Neural progenitor cell (in vitro differentiated cells): ENCODE measurements at regions not wholly inside any gene's neighbourhood (a gene's known extent, or its start where the extent isn't known, plus 50 kb on each side); places are given as distances from the start of the nearest gene placed in this dataset.

Experiments
- EZH2 ChIP-seq: fragments of 200-600 bp; sonication (generic); IDR thresholded peaks from 2 replicates; pipeline ENCODE4 v1.6.1; 2017; ENCODE audit warnings: antibody characterized with exemption, mild to moderate bottlenecking, moderate library complexity
- EZH2phosphoT487 ChIP-seq: fragments of 200-600 bp; sonication (generic); IDR thresholded peaks from 2 replicates; pipeline ENCODE4 v1.6.1; 2017; ENCODE audit warnings: antibody characterized with exemption
- TF ChIP-seq, protein P1 (sequence below): fragments of 200-600 bp; sonication (generic); IDR thresholded peaks from 2 replicates; pipeline ENCODE4 v1.5.1; 2017; ENCODE audit warnings: antibody characterized with exemption, mild to moderate bottlenecking

DNA sequence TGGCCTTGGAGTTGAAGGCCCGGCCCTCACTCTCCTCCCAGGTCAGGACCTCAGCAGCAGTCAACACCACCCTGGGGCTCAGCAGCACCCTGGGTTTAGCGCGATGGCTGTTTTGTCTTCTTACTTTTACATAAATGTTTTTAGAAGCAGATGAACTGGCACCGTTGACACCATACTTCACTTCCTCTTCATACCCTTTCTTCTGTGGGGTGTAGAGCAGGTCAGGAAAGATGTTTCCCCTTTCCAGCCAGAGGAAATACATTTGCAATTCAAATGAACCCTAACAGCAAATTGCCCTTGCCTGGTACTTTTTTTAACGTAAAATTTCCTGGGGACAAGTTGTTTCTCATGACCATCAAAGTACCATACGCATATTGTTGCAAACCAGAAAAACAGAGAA is 54.7 kb upstream of the SNX9 start:
- TF ChIP-seq, protein P1, sequence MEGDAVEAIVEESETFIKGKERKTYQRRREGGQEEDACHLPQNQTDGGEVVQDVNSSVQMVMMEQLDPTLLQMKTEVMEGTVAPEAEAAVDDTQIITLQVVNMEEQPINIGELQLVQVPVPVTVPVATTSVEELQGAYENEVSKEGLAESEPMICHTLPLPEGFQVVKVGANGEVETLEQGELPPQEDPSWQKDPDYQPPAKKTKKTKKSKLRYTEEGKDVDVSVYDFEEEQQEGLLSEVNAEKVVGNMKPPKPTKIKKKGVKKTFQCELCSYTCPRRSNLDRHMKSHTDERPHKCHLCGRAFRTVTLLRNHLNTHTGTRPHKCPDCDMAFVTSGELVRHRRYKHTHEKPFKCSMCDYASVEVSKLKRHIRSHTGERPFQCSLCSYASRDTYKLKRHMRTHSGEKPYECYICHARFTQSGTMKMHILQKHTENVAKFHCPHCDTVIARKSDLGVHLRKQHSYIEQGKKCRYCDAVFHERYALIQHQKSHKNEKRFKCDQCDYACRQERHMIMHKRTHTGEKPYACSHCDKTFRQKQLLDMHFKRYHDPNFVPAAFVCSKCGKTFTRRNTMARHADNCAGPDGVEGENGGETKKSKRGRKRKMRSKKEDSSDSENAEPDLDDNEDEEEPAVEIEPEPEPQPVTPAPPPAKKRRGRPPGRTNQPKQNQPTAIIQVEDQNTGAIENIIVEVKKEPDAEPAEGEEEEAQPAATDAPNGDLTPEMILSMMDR, result no peak
- TF ChIP-seq EZH2phosphoT487, result no peak
- no peak for TF ChIP-seq EZH2
